Fibroblast of lung (primary cell): ENCODE measurements at regions not wholly inside any gene's neighbourhood (a gene's known extent, or its start where the extent isn't known, plus 50 kb on each side); places are given as distances from the start of the nearest gene placed in this dataset.

ENCODE experiments used
- DNase-seq, 2 donors: peaks; one replicate each; pipeline versions ENCODE4 v3.0.0 to v3.0.0-alpha.2; 2010; ENCODE audit warnings: low read depth in 2 of 2
- H2AFZ ChIP-seq: 2 replicates; pipeline ENCODE4 v1.5.1; 2012; ENCODE audit warnings: low read length, control low read depth, inconsistent platforms
- H3K27ac ChIP-seq: 2 replicates; pipeline ENCODE4 v1.5.1; 2011; ENCODE audit warnings: low read length, control low read depth; ENCODE audit not compliant: insufficient read depth
- H3K27me3 ChIP-seq: 2 replicates; pipeline ENCODE4 v1.5.1; 2011; ENCODE audit warnings: mild to moderate bottlenecking, low read length; ENCODE audit not compliant: control insufficient read depth, insufficient read depth
- H3K36me3 ChIP-seq: 2 replicates; pipeline ENCODE4 v1.5.1; 2011; ENCODE audit warnings: low read length; ENCODE audit not compliant: control insufficient read depth, insufficient read depth
- H3K4me1 ChIP-seq: 2 replicates; pipeline ENCODE4 v1.5.1; 2011; ENCODE audit warnings: low read length; ENCODE audit not compliant: control insufficient read depth, insufficient read depth; ENCODE audit errors: extremely low read depth
- H3K4me2 ChIP-seq: 2 replicates; pipeline ENCODE4 v1.5.1; 2011; ENCODE audit warnings: low read length, control low read depth; ENCODE audit not compliant: insufficient read depth; ENCODE audit errors: extremely low read depth
- H3K4me3 ChIP-seq, 4 experiments: fragments of 200-600 bp in 1 of 4; sonication (generic) in 1 of 4; replicated peaks in 1 of 4; 2 replicates each; pipeline ENCODE4 v1.5.1; 2011 to 2016; ENCODE audit warnings: low read length in 4 of 4, low read depth in 3 of 4, mild to moderate bottlenecking in 3 of 4, control low read depth in 2 of 4, inconsistent platforms in 1 of 4, mixed read lengths in 1 of 4; ENCODE audit not compliant: insufficient read depth in 1 of 4; ENCODE audit errors: control extremely low read depth in 1 of 4
- H3K79me2 ChIP-seq: 2 replicates; pipeline ENCODE4 v1.5.1; 2012; ENCODE audit warnings: mild to moderate bottlenecking, low read length, inconsistent platforms; ENCODE audit not compliant: control insufficient read depth, insufficient read depth
- H3K9ac ChIP-seq: 2 replicates; pipeline ENCODE4 v1.5.1; 2011; ENCODE audit warnings: mild to moderate bottlenecking, low read length, control low read depth; ENCODE audit not compliant: insufficient read depth
- H3K9me3 ChIP-seq: 2 replicates; pipeline ENCODE4 v1.5.1; 2012; ENCODE audit warnings: low read depth, low read length; ENCODE audit not compliant: control insufficient read depth, insufficient read depth
- H4K20me1 ChIP-seq: 2 replicates; pipeline ENCODE4 v1.5.1; 2011; ENCODE audit warnings: low read length; ENCODE audit not compliant: control insufficient read depth, insufficient read depth; ENCODE audit errors: extremely low read depth
- EZH2 ChIP-seq: IDR thresholded peaks from 2 replicates; pipeline ENCODE4 v1.5.1; 2012; ENCODE audit warnings: low read length, control low read depth, mild to moderate bottlenecking; ENCODE audit errors: missing control alignments
- TF ChIP-seq, protein P1 (sequence below), 2 donors: IDR thresholded peaks in 1 of 2; conservative IDR thresholded peaks in 1 of 2; 1 replicate in 1 of 2; 2 replicates in 1 of 2; pipeline ENCODE4 v1.5.1; 2011 to 2012; ENCODE audit warnings: low read length in 2 of 2, control low read depth in 1 of 2, inconsistent platforms in 1 of 2, low read depth in 1 of 2, mild to moderate bottlenecking in 1 of 2

DNA sequence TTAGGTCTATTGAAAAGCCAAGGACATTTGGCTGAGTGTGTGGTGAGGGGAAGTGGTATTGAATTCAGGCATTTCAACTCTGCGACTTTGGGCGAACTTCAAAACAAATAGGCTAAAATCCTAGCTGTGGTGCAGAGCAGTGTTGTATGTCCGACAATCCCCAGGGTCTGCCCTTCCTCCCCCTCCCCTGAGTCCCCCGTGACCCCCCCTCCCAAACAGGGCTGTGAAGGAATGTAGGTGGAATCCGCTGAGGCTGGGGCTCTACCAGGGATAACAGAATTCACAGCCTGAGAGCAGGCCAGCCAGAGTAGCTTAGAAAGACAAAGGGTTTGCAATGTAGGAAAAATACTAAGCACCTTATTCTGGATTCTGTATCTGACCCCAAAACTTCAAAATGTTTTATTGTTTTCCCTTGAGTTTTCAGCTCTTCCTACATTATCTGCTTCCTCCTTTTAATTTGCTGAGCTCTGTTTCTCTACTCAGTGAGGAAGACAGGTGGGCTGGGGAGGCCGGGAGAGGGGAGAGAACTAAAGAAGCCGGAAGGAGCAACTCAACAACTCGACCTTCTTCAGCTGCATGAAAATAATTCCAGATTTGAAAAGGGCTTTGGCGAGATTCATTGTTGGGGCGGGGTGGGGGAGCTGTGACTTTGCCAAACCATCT lies 315.2 kb downstream of the BLID start:
- Histone ChIP-seq H3K9me3 (no peaks in the 10 kb centered on the region), H2AFZ (no peak overlapping the region), H3K4me3 (no peak overlapping the region)

DNA sequence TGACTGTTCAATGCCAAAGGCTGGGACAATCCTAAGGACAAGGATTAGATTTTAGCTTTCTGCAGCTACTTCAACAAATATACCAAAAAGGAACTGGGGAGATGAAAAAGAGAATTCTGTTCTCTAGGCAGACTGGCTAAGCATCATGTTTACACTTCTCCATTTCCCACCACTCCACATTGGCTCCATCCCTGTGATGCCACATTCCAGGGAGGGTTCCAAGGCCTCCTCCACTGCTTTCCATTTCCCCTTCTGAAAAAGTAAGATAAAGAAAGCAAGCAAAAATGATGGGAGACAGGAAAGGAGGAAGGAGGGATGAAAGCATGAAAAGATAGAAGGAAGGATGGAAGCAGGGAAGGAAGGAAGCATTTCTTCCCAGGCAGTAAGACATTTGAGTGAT lies 315.8 kb downstream of the BLID start:
- no peak overlapping the region for H3K27ac ChIP-seq
- H3K79me2 ChIP-seq: no peaks in the 10 kb centered on the region
- H3K4me3 ChIP-seq: no peak overlapping the region
- no peak overlapping the region for H3K4me2 ChIP-seq
- no peak overlapping the region for H3K9ac ChIP-seq
- no peaks in the 10 kb centered on the region for H3K36me3 ChIP-seq
- TF ChIP-seq, protein P1, sequence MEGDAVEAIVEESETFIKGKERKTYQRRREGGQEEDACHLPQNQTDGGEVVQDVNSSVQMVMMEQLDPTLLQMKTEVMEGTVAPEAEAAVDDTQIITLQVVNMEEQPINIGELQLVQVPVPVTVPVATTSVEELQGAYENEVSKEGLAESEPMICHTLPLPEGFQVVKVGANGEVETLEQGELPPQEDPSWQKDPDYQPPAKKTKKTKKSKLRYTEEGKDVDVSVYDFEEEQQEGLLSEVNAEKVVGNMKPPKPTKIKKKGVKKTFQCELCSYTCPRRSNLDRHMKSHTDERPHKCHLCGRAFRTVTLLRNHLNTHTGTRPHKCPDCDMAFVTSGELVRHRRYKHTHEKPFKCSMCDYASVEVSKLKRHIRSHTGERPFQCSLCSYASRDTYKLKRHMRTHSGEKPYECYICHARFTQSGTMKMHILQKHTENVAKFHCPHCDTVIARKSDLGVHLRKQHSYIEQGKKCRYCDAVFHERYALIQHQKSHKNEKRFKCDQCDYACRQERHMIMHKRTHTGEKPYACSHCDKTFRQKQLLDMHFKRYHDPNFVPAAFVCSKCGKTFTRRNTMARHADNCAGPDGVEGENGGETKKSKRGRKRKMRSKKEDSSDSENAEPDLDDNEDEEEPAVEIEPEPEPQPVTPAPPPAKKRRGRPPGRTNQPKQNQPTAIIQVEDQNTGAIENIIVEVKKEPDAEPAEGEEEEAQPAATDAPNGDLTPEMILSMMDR (conservative IDR thresholded peaks at IDR 0.05 in 1 of 2, IDR thresholded peaks at IDR 0.05 in 1 of 2; ENCODE audit: low read depth in 1 of 2, low read length in 2 of 2): no peak
- TF ChIP-seq EZH2: no peak
- no peaks in the 10 kb centered on the region for H3K4me1 ChIP-seq
- H3K27me3 ChIP-seq: no peaks in the 10 kb centered on the region
- H4K20me1 ChIP-seq: no peaks in the 10 kb centered on the region
- DNase-seq: no peak
- H2AFZ ChIP-seq: no peak overlapping the region
- no peaks in the 10 kb centered on the region for H3K9me3 ChIP-seq

More for the DNA sequence above, 315.2 kb downstream of the BLID start:
- no peak overlapping the region for H3K9ac ChIP-seq
- no peaks in the 10 kb centered on the region for H3K4me1 ChIP-seq
- no peak overlapping the region for H3K4me2 ChIP-seq
- H3K27me3 ChIP-seq: no peaks in the 10 kb centered on the region
- DNase-seq: peak; percentile 12 to 54
- no peaks in the 10 kb centered on the region for H3K79me2 ChIP-seq
- H4K20me1 ChIP-seq: no peaks in the 10 kb centered on the region
- H3K27ac ChIP-seq: no peak overlapping the region
- H3K36me3 ChIP-seq: no peaks in the 10 kb centered on the region
- TF ChIP-seq, protein P1 (conservative IDR thresholded peaks at IDR 0.05 in 1 of 2, IDR thresholded peaks at IDR 0.05 in 1 of 2; ENCODE audit: low read depth in 1 of 2, low read length in 2 of 2): no peak
- no peak for TF ChIP-seq EZH2

DNA sequence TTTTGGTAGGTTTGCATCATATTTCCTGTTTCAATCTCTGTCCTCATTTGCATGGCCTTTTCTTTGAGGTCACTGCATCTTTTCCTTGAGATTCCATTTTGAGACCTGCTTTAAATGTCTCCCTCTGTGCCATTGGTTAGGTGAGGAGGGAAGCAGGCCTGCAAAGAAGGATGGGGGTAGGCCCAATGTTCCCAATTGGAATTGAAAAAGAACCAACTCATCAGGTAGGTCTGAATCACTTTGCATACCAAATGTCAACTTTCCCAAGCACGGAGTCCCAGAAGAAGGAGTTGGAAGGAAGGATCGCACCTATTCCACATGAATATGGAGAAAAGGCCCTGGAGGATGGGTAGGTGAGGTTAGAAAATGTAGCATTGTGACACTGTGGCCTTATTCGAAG lies 318.5 kb downstream of the BLID start:
- Histone ChIP-seq H2AFZ (no peak overlapping the region), H3K9ac (no peak overlapping the region), H3K27ac (no peak overlapping the region), H3K27me3 (no peaks in the 10 kb centered on the region), H4K20me1 (no peaks in the 10 kb centered on the region), H3K36me3 (no peaks in the 10 kb centered on the region), H3K4me2 (no peak overlapping the region), H3K4me3 (no peak overlapping the region), H3K9me3 (no peaks in the 10 kb centered on the region), H3K4me1 (no peaks in the 10 kb centered on the region), H3K79me2 (no peaks in the 10 kb centered on the region)
- DNase-seq: no peak
- TF ChIP-seq, protein P1 (conservative IDR thresholded peaks at IDR 0.05 in 1 of 2, IDR thresholded peaks at IDR 0.05 in 1 of 2; ENCODE audit: low read depth in 1 of 2, low read length in 2 of 2): no peak
- no peak for TF ChIP-seq EZH2
